ENCODE measurements at regions not wholly inside any gene's neighbourhood (a gene's known extent, or its start where the extent isn't known, plus 50 kb on each side); places are given as distances from the start of the nearest gene placed in this dataset.

DNA sequence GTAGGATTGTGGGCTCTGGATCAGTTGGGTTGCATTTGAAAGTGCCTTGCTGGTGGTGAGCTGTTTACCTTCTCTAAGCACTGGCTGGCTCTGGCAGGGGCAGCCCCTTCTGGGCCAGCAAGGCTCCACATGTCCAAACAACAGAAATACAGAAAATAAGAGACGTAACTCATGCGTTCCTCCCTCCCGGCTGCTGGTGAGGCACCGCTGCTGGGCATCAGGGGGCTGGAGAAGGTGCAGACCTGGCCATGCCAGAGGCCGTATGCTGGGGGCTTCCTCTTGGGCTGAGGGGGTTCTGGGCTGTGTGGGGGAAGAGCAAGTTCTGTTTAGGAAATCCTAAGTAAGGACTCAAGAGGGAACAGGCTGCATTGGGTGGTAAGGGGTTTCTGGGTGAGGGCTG, 140.6 kb downstream of the URI1 start:
- no peak for DNase-seq (ENCODE audit: low read depth)

DNA sequence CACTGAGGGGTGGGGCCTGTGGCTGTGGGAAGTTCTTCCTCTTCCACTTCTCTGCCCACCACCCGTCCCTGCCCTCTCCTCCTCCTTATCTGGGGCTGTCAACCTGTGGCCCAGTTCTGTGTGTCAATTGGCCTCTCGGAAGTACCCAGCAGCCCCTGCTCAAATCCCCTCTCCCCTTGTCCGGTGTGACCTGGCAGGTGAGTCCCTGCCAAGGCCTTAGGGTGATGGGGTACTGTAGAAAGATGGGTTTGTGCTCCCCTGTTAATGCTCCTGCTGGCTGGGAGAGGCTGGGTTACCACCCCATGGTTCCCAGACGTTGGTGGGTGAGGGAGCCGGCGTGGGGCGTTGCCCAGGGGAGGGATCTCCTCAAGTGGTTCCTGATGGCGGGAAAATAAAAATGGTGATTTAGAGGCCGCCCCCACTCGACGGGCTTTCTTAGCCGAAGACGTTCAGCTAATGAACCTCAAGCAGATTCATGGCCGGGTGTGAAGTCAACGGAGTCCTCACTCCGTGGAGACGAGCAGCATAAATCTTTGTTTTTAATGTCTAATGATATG, 141.2 kb downstream of the URI1 start:
- DNase-seq (ENCODE audit: low read depth) = no peak

DNA sequence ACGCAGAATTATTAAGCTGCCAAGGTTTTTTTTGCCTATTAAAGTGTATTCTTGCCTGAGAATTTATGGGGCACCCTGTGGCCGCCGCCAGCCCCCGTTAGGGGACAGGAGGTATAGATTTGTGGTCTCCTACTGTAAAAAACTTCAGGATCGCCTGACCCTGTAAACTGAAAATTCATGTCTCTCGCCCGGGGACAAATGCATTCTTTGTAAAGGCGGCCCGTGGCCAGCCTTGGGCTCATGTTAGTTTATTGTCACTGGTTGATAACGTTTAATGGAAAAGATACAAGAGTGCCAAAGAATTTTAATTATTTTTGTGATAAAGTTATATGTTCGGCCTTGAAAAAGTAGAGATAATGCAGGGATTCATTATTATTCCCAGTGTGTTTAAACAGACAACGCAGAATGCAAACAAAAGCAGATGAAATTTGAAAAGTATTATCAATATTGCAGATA, 141.7 kb downstream of the URI1 start:
- DNase-seq (ENCODE audit: low read depth) = no peak

DNA sequence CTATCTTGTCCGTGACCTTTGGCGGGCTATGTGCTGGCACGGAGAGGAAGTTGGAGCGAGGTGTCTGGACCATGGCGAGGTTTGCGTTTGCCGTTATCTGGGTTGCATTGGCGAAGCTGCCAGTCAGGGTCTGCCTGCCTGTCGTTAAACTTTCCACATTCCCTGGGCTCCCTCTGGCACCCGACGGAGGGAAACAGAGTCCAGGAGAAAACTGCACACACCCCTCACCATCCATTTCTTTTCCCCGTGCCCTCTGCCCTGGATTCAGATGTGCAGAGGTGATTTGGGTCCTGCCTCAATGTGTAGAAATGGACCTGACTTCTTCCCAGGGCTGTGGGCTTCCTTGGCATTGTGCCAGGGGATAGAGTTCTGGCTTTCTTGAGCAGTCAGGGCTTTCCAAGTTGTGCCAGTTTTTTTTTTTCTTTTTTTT, 142.4 kb downstream of the URI1 start:
- DNase-seq (ENCODE audit: low read depth) = no peak

DNA sequence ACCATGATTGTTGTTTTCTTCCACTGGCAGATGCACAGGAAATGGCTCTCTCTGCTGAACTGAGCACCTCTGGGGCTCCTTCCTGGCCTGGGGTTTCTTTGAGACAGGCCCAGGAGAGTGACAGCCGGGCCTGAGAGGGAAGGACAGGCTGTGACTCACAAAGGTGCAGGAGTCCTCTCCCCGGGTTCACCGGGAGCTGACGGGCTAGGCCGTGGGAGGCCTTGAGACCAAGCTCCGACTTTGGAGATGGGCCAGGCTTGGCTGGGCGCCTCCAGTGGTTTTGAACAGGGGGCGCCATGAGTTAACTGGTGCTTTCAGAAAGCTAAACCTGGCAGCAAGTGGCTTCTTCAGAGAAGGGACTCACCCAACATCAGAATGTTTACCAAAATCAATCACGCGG, 143.4 kb downstream of the URI1 start:
- no peak for DNase-seq (ENCODE audit: low read depth)

DNA sequence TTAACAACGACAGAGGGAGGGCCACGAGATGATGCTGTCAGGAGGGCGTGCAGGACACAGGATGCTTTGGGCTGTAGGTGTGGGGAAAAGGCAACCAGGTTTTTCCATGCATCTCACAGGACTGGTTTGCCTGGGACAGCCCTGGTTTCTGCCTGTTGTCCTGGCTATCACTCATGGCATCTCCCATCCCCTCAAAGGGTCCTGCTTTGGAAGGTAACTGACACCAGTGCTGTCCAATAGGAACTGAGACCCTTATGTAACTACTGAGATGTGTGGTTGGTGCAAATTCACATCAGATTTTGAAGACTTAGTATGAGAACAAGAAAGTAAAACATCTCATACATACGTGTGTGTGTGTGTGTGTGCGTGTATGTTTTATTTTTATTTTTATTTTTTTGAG, 144.2 kb downstream of the URI1 start:
- no peak for DNase-seq (ENCODE audit: low read depth)

DNA sequence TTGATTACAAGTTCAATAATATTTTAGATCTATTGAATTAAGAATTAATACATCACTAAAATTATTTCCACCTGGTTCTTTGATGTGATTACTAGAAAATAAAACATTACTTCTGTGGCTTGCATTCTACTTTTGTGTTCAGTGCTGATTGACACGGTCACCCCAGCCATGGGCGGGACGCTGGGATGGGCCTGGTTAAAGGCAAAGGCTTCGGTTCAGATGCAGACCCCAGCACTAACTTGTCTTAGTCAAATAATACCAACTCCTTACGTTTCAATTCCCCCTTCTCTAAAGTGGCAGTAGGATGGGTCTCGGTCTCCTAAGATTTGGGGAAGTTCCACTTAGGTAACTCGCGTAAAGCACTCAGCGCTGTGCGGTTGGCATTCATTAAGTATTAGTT, 144.9 kb downstream of the URI1 start:
- no peak for DNase-seq (ENCODE audit: low read depth)

DNA sequence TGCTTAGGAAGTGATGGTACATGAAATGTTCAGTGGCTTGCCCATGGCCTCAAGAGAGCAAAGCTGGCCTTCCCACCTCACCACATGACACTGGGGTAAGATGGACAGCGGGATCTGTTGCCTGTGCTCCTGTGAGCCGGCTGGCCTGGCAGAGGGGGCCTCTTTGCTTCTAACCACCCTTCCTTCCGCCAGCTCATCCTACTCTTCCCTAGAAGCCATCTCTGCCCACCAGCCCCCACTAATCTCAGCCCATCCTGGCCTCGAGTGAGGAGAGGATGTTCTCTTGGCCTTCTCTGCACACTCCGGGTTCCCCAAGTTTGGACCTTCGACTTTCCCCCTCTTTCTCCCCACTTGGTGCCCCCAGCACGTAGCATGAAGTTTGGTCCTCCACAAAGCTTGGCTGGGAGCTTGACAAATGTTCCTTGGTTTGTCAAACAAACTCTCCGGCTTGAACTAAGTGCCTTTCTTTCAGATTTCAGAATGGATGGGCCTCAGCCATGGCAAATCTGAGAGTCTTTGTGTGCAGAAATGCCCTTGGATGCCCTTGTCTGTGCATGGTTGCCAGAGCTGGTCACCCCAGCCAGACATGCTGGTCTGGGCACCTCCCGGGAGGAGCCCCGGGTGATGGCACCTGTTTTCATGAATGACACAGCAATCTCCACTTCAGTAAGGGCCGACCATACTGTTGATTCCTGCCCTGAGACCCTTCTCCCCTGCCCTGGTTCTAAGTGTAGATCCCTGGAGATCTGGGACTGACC, 145.5 kb downstream of the URI1 start:
- DNase-seq (ENCODE audit: low read depth) = no peak

DNA sequence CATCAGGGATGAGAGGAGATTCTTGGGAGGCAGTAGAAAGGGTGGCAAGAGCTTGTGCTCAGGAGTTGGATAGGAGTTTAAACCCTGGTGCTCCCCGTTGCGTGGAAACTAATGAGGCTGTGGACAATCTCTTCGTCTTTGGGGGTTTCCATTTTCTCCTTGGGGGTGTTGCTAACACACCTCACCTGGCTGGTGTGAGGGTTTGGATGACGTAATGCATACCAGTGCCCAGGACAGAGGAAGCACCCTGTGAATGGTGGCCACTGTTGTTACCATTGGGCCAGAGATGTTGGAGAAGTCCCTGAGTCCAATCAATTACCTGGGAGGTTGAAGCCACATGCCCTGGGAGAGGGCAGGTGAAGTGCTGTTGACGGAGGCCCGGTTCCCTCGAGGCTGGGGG, 146.5 kb downstream of the URI1 start:
- no peak for DNase-seq (ENCODE audit: low read depth)

DNA sequence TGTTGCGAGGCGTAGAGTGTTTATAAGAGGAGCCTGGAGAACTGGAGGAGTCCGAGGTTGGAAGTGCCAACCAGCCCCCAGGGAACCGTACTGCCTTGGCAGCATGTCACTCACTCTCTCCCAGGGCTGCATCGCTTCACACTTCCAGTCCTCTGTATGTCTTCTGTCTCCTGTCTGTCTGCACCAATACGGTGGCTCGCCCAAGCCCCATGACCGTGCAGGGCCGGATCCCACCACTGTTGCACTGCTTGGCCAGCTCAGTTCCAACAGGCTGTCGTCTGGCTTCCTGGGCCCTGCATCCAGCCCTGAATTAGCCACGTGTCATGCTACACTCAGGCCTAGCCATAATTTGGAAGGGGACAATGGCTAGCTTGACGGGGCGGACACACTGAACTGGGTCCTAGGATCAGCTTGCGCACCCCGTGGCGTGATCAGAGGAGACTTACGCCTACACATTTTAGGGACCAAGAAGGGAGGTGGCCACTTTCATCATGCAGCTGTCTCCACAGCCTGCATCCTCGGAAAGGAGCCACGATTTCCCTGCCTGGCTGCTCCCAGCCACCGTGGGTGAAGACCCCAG, 147.1 kb downstream of the URI1 start:
- DNase-seq (ENCODE audit: low read depth) = no peak

DNA sequence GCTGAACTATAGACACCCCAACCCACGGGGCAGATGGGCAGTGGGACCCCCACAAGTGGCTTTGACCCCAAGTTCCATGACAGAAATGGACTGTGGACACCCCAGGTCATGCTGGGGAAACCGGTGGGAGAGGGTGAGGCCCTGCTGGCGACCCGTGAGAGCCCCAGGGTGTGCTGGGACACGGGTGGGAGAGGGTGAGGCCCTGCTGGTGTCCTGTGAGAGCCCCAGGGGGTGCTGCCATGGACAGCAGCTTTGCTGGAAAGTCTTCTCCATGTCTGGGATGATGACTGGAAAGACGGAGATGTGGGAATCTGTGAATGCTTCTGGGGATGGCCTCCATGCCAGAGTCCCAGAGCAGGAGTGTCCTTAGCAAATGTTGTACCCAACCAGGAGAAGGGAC, 148.4 kb downstream of the URI1 start:
- no peak for DNase-seq (ENCODE audit: low read depth)

DNA sequence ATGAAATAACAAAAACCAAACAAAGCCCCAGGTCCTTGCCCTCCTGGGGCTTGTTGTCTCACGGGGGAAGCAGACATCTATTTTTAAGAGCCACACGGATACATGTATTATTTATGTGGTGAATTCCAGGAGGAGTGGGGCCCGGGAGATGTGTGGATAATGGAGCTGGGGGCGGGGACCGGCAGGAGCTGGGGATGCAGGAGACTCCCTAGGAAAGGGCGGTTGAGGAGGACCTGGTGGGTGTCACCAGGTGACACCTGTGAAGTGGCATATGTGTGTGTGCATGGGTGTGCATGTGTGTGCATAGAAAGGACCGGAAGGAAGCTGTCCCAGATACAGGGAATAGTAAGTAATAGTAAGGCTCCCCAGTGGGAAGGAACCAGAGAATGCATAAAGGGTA, 148.9 kb downstream of the URI1 start:
- DNase-seq (ENCODE audit: low read depth) = no peak

DNA sequence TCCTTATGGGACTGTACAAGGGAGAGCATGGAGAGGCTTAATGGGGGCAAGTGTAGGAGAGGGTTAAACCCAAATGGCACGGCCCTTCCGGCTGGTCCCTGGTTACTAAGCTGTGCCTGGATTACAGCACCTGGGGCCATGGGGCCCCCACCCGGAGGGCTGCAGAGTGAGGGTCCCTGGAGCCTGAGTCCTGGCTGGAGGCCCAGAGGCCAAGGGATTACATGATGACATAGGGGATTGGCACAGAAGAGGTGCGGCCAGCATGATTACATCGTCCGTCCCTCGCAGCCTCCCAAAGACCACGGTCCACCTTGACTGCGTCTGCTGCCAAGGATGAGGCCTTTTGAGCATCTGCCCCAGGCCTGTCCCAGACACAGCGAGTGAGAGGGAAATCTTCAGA, 149.4 kb downstream of the URI1 start:
- no peak for DNase-seq (ENCODE audit: low read depth)

DNA sequence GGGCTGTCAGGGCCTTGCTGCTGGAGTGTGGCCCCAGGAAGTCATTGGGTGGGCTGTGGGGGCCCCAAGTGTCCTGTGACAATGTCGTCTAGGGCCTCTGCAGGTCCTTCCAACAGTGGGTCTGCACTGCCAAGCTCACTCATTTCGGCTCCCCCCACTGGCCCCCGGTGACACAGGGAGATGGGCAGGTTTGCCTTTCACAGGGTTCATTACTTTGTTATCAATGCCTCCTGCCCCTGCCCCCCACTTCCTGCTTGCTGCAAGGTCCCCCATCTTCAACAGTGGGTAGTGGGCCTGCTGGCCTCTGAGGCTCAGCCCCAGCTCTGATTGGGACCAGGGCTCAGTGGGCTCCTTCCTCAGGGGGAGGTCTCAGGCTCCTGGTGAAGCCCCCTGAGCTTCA, 149.8 kb downstream of the URI1 start:
- no peak for DNase-seq (ENCODE audit: low read depth)

DNA sequence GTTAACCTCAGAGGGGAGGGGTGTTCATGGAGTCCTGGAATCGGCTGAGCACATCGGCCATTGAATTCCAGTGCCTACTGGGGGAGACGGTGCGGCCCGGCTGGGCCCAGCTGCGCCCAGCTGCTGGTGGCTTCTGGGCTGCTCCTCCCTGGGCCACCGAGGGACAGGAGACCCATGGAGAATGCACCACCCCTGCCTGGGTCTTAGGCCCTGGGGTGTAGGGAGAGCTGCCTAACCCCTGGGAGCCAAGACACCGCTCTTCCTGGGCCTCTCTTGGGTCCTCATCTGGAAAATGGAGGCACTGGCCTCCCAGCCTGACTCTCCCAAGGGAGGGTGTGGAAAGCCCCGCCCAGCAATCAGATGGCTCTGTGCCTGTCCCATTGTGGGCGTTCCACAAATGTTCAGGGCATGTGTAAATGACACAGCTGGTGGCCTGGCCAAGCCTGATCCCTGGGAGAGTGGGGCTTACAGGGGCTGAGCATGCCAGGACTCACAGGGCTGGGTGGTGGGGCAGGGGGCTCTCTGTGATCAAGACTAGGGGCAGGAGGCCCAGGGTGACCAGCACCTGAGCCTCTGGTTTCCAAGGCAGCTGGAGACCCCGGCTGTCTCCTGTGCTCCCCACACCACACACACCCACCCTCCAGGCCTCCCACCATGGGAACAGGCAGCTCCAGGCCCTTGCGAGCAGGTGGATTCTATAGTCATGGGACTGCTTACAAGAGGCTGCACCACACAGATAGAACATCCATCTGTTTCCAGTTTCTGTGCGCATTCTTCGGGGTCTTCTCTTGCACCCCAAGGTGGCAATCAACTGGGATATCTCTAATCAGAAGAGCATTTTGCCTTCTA, 150.9 kb downstream of the URI1 start:
- DNase-seq (ENCODE audit: low read depth) = no peak

DNA sequence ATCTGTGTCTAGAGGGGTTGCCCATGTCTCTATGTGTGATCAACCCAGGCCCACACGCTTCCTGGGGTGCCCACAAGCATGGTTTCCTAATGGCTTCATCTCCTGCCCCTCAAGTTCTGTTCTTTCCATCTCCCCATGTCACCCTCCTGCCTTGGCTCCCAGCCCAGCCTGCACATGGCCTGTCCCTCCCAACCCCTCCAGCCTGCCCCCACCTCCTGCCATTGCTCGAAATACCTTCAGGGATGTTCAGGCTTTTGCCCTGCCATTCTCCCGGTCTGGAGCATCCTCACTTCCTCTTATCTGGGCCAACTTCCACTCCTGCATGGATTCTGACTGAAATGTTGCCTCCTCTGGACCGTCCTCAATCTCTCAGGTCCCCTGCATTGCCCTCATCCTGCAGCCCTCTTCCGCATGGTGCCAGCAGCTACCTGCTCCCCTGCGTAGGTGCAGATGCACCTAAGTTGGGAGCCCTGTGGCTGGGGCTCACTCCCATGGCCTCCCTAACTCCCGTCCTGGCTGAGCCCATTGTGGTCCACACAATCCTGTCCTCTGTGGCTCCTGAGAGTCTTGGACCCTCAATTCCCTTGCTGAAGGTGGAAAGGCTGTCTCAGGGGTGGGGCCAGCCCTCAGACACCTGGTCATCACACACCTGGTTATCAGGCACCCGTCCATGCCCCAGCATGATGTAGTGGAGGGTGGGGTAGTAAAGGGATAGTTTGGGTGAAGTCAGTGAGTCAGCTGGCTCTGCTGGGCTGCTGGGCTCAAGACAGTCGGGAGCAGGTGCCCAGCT, 152.1 kb downstream of the URI1 start:
- DNase-seq (ENCODE audit: low read depth) = no peak

DNA sequence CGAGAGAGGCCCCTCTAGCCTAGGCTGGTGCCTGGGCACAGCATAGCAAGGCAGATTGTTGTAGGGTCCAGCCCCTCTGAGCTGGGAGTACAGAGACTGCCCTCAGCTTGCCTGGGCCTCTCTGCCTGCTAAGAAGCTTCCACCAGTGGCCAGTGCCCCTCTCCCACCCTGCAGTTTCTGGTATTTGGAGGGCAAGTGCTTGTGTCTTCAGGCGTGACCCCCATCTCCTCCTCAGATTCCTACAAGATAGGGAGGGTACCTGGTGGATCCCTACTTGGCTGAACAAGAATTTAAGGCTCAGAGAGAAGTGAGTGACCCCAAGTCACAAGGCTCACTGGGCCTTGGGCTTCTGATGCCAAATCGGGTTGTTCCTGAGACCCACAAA, 152.7 kb downstream of the URI1 start:
- no peak for DNase-seq (ENCODE audit: low read depth)

DNA sequence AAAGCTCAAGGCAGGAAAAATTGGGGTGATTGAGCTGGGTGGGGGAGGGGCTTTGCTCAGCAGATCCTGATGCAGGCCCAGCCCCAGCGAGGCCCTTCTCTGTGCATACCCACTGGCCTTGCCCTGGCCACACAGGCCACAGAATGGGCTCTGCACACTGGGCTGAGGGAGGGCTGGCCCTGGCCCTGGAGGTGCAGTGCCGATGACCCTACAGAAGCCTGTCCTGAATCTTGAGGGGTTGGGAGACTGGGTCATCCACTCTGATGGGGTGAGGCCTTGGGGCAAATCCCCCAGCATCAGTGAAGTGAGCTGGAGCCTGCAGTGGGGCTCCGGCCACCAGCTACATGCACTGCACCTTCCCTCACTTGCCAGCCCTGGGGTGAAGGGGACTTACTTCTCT, 153.1 kb downstream of the URI1 start:
- no peak for DNase-seq (ENCODE audit: low read depth)

DNA sequence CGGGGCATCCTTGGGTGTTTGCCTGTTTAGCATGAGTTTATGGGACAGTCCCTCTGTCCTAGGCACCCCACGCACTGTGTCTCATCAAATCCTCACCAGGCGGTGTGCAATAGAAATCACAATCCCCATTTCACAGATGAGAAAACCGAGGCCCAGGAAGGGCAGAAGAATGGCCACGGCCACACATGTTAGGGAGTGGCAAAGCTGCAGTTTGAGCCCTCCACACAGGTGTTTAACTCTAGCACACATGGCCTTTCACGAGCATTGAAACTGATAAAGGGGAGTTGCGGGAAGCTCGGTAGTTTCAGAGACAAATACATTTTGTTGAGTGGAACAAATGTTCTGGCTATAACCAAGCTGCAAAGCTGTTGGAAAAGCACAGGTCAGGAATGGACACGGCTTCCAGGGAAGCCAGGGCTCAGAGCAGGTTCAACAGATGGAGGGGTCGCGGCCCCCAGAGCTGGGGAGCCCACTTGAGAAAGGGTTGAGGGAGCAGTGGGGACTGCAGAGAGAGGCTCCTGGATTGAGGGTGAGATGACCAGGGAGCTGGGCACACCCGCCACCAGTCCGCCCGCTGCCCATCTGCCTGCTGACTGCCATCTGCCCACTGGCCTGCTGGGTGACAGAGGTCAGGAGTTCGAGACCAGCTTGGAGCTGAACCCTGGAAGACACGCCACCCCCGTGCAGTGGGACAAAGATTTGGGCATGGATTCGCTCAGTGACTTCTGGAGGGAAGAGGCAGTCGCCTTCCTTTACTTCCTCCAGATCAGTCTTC, 154.7 kb downstream of the URI1 start:
- no peak for DNase-seq (ENCODE audit: low read depth)

DNA sequence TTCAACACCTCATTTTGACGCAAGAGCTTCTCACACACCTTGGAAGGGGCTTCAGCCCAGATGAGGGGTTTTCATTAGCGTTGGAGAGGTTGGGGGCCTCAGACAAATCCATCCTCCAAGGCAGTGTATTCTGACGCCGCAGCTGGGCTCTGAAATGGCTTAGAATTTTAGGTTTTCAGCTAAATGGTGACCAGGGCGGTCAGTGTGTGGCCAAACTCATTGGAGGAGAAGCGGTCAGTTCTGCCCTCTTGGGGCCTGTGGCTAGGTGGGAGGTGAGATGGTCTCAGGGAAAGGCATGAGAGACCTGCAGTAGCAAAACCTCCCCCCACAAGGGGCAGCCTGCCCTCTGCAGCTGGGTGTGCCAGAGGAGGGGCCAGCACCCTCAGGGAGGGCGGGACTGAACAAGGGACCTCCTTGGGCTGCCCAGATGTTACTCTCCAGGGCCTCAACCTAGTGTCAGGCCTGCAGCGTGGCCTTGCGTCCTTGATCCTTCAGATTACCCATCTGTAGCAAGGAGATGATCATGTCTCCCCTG, 155.8 kb downstream of the URI1 start:
- DNase-seq (ENCODE audit: low read depth) = no peak

All from myocyte (in vitro differentiated cells).